Transverse colon (tissue), 4 donors: ENCODE measurements at regions not wholly inside any gene's neighbourhood (a gene's known extent, or its start where the extent isn't known, plus 50 kb on each side); places are given as distances from the start of the nearest gene placed in this dataset.

Experiments
- DNase-seq: peaks from one replicate; pipeline ENCODE4 v3.0.0-alpha.2; 2019
- H3K27ac ChIP-seq, 4 donors: fragments of 200-600 bp; sonication (generic); 2 replicates each; pipeline ENCODE4 v1.5.1; 2016 to 2018; ENCODE audit warnings: inconsistent platforms in 4 of 4
- H3K27me3 ChIP-seq: fragments of 200-600 bp; sonication (generic); 2 replicates; pipeline ENCODE4 v1.5.1; 2017; ENCODE audit warnings: inconsistent platforms
- H3K36me3 ChIP-seq, 4 donors: fragments of 200-600 bp; sonication (generic); 2 replicates each; pipeline ENCODE4 v1.5.1; 2017 to 2019; ENCODE audit warnings: inconsistent platforms in 4 of 4
- H3K4me1 ChIP-seq, 4 donors: fragments of 200-600 bp; sonication (generic); 2 replicates each; pipeline ENCODE4 v1.5.1; 2017 to 2020; ENCODE audit warnings: inconsistent platforms in 4 of 4
- H3K4me3 ChIP-seq, 4 donors: fragments of 200-600 bp; sonication (generic); 1 replicate in 1 of 4; 2 replicates in 3 of 4; pipeline versions ENCODE4 v1.5.1 to v1.6.1; 2017 to 2019; ENCODE audit warnings: inconsistent platforms in 4 of 4
- H3K9me3 ChIP-seq, 2 donors: fragments of 200-600 bp; sonication (generic); 2 replicates each; pipeline ENCODE4 v1.5.1; 2017 to 2019; ENCODE audit warnings: inconsistent platforms in 2 of 2
- CTCF ChIP-seq, 5 experiments: fragments of 200-600 bp in 3 of 5; fragments of 450-650 bp in 2 of 5; sonication (generic) in 3 of 5; IDR thresholded peaks; 1 replicate in 2 of 5; 2 replicates in 3 of 5; pipeline ENCODE4 v1.5.1; 2016 to 2017; ENCODE audit warnings: antibody characterized with exemption in 5 of 5, inconsistent platforms in 3 of 5, mild to moderate bottlenecking in 2 of 5, moderate library complexity in 1 of 5
- EP300 ChIP-seq: sonication (generic); formaldehyde crosslinking; IDR thresholded peaks from one replicate; pipeline ENCODE4 v1.6.1; 2017; ENCODE audit warnings: antibody characterized with exemption, low read depth
- POLR2A ChIP-seq: fragments of 450-650 bp; IDR thresholded peaks from one replicate; pipeline ENCODE4 v1.6.1; 2016; ENCODE audit warnings: antibody characterized with exemption, mild to moderate bottlenecking, moderate library complexity
- POLR2AphosphoS5 ChIP-seq, 3 donors: sonication (generic); formaldehyde crosslinking; IDR thresholded peaks; one replicate each; pipeline ENCODE4 v1.6.1; 2016; ENCODE audit warnings: antibody characterized with exemption in 3 of 3
- WGBS, 2 donors: methylation state at CpG; one replicate each; pipeline ENCODE4 v1.1.5; 2018; ENCODE audit warnings: low coverage in 1 of 2; 5-methylcytosine and 5-hydroxymethylcytosine counted together
- in situ Hi-C, 4 donors: fragments of 200-750 bp; cut with MboI; loops; one replicate each; pipeline versions ENCODE4 v1.15.0 to v1.15.1; 2017; ENCODE audit warnings: low sequenced_read_pairs in 3 of 4, low pct_ligation_motif_present in 1 of 4, low pct_unique_long_range_greater_than_20kb in 1 of 4
- intact Hi-C: fragments of 100-400 bp; cut with DNase I; formaldehyde crosslinking; loops from one replicate; pipeline ENCODE4 v1.15.1; 2023; ENCODE audit warnings: low total_unique reads

- Histone ChIP-seq H3K4me3 (no peak overlapping the region), H3K4me1 (no peaks in the 10 kb centered on the region), H3K36me3 (no peaks in the 10 kb centered on the region), H3K27me3 (no peaks in the 10 kb centered on the region), H3K9me3 (no peaks in the 10 kb centered on the region), H3K27ac (no peak overlapping the region)
- in situ Hi-C loops = no loop called here
- DNase-seq = no peak
- intact Hi-C loops = no loop called here
- TF ChIP-seq CTCF (IDR thresholded peaks at IDR 0.05) = no peak
- TF ChIP-seq POLR2AphosphoS5 (IDR thresholded peaks at IDR 0.05) = no peak
- no peak for TF ChIP-seq POLR2A
- TF ChIP-seq EP300 = no peak
- WGBS, 2 donors = 91 to 96% methylated on average over 4 to 5 of the region's 5 CpGs
Observed at GRCh38 chr4:14025891-14026290, 398.4 kb upstream of the BOD1L1 start.

GRCh38 chr4:14028862-14029261 is 401.3 kb upstream of the BOD1L1 start:
- TF ChIP-seq POLR2AphosphoS5 (IDR thresholded peaks at IDR 0.05) (no peak), POLR2A (no peak), CTCF (IDR thresholded peaks at IDR 0.05) (no peak), EP300 (no peak)
- intact Hi-C loops (no loop called here), in situ Hi-C loops (no loop called here)
- WGBS, 2 donors = 62% methylated on average over 11 of the region's 11 CpGs; no CpG with 5 or more reads in 1 of the 2 donors
- Histone ChIP-seq H3K9me3 (no peaks in the 10 kb centered on the region), H3K4me1 (no peaks in the 10 kb centered on the region), H3K36me3 (no peaks in the 10 kb centered on the region), H3K27ac (no peak overlapping the region), H3K4me3 (no peak overlapping the region), H3K27me3 (no peaks in the 10 kb centered on the region)
- DNase-seq = no peak

- DNase-seq = no peak
- H3K4me1 ChIP-seq = no peaks in the 10 kb centered on the region
- no peaks in the 10 kb centered on the region for H3K9me3 ChIP-seq
- in situ Hi-C loops = no loop called here
- no peak overlapping the region for H3K4me3 ChIP-seq
- H3K36me3 ChIP-seq = no peaks in the 10 kb centered on the region
- WGBS, 2 donors = 40 to 67% methylated on average over 1 to 2 of the region's 2 CpGs
- no peak for TF ChIP-seq POLR2AphosphoS5 (IDR thresholded peaks at IDR 0.05)
- no peak for TF ChIP-seq EP300
- no peak for TF ChIP-seq POLR2A
- TF ChIP-seq CTCF (IDR thresholded peaks at IDR 0.05) = no peak
- no peak overlapping the region for H3K27ac ChIP-seq
- intact Hi-C loops = no loop called here
- no peaks in the 10 kb centered on the region for H3K27me3 ChIP-seq
Observed at GRCh38 chr4:14035076-14035475, 407.6 kb upstream of the BOD1L1 start.

GRCh38 chr4:14043203-14043602 is 415.7 kb upstream of the BOD1L1 start:
- no peaks in the 10 kb centered on the region for H3K27me3 ChIP-seq
- H3K9me3 ChIP-seq = no peaks in the 10 kb centered on the region
- TF ChIP-seq CTCF (IDR thresholded peaks at IDR 0.05) (no peak), POLR2AphosphoS5 (IDR thresholded peaks at IDR 0.05) (no peak), POLR2A (no peak), EP300 (no peak)
- DNase-seq = no peak
- in situ Hi-C loops = no loop called here
- intact Hi-C loops = no loop called here
- no peaks in the 10 kb centered on the region for H3K4me1 ChIP-seq
- no peak overlapping the region for H3K27ac ChIP-seq
- H3K36me3 ChIP-seq = no peaks in the 10 kb centered on the region
- no peak overlapping the region for H3K4me3 ChIP-seq
